SK-N-SH (cell line): ENCODE measurements at regions not wholly inside any gene's neighbourhood (a gene's known extent, or its start where the extent isn't known, plus 50 kb on each side); places are given as distances from the start of the nearest gene placed in this dataset.
"Not testable (repeated sequence)": the region's sequence is repeated elsewhere in the genome, so short reads cannot be mapped to it uniquely, and the experiment has no call there.

Source experiments
- CTCF ChIA-PET: fragments of 300-600, 350-600 bp; formaldehyde crosslinking; extraction: SDS; loops from one replicate; lab custom pipeline; 2021; lab: Yijun Ruan, JAX
- POLR2A ChIA-PET: fragments of 350-600 bp; sonication (Branson Sonifier 250); formaldehyde crosslinking; extraction: SDS; loops from one replicate; lab custom pipeline; 2020; ENCODE audit warnings: antibody characterized with exemption, inconsistent platforms; lab: Yijun Ruan, JAX
- DNase-seq: peaks from one replicate; pipeline ENCODE4 v3.0.0; 2012
- H2AFZ ChIP-seq: fragments of 200-600 bp; sonication (generic); 2 replicates; pipeline ENCODE4 v1.8.1; 2016; ENCODE audit warnings: antibody characterized with exemption, mild to moderate bottlenecking, low read depth
- H3F3A ChIP-seq: fragments of 200-600 bp; sonication (generic); replicated peaks from 2 replicates; pipeline ENCODE3; 2016; ENCODE audit warnings: antibody characterized with exemption, mild to moderate bottlenecking; ENCODE audit not compliant: insufficient read depth
- H3K27ac ChIP-seq, 2 experiments: fragments of 200-500 bp in 1 of 2; fragments of 200-600 bp in 1 of 2; sonication (Bioruptor generic) in 1 of 2; sonication (generic), shearing (Covaris generic) in 1 of 2; 2 replicates each; pipeline versions ENCODE4 v1.5.1 to v1.6.1; 2014 to 2016; ENCODE audit warnings: low read depth in 2 of 2, inconsistent platforms in 1 of 2, low read length in 1 of 2, mild to moderate bottlenecking in 1 of 2, mixed read lengths in 1 of 2
- H3K27me3 ChIP-seq: fragments of 200-600 bp; sonication (generic), shearing (Covaris generic); 2 replicates; pipeline ENCODE4 v1.6.1; 2016; ENCODE audit warnings: mixed run types; ENCODE audit not compliant: insufficient read depth
- H3K36me3 ChIP-seq, 2 experiments: fragments of 200-500 bp in 1 of 2; fragments of 200-600 bp in 1 of 2; sonication (Bioruptor generic) in 1 of 2; sonication (generic) in 1 of 2; replicated peaks in 1 of 2; 2 replicates each; pipeline versions ENCODE3 to v1.5.1; 2014 to 2016; ENCODE audit warnings: low read length in 1 of 2, mild to moderate bottlenecking in 1 of 2; ENCODE audit not compliant: insufficient read depth in 2 of 2, control insufficient read depth in 1 of 2
- H3K4me1 ChIP-seq, 2 experiments: fragments of 200-500 bp in 1 of 2; fragments of 200-600 bp in 1 of 2; sonication (Bioruptor generic) in 1 of 2; sonication (generic), shearing (Covaris generic) in 1 of 2; 2 replicates each; pipeline versions ENCODE4 v1.5.1 to v1.6.1; 2014 to 2016; ENCODE audit warnings: low read depth in 1 of 2, low read length in 1 of 2, mixed run types in 1 of 2; ENCODE audit not compliant: insufficient read depth in 2 of 2, control insufficient read depth in 1 of 2
- H3K4me2 ChIP-seq: fragments of 200-600 bp; sonication (generic), shearing (Covaris generic); 2 replicates; pipeline ENCODE4 v1.6.1; 2017; ENCODE audit warnings: mixed run types
- H3K4me3 ChIP-seq, 2 experiments: fragments of 200-500 bp in 1 of 2; fragments of 200-600 bp in 1 of 2; sonication (Bioruptor generic) in 1 of 2; sonication (generic), shearing (Covaris generic) in 1 of 2; 2 replicates each; pipeline versions ENCODE4 v1.5.1 to v1.8.1; 2014 to 2016; ENCODE audit warnings: low read depth in 2 of 2, inconsistent platforms in 1 of 2, low read length in 1 of 2, mild to moderate bottlenecking in 1 of 2, mixed read lengths in 1 of 2, moderate library complexity in 1 of 2
- H3K79me2 ChIP-seq: fragments of 200-600 bp; sonication (generic); 2 replicates; pipeline ENCODE4 v1.8.1; 2017; ENCODE audit warnings: mild to moderate bottlenecking; ENCODE audit not compliant: insufficient read depth
- H3K9ac ChIP-seq: fragments of 200-600 bp; sonication (generic); 2 replicates; pipeline ENCODE4 v1.6.1; 2017; ENCODE audit warnings: mixed run types
- H3K9me2 ChIP-seq: fragments of 200-600 bp; sonication (generic); 2 replicates; pipeline ENCODE4 v1.6.1; 2017; ENCODE audit warnings: mixed run types
- H3K9me3 ChIP-seq: fragments of 200-600 bp; sonication (generic); 2 replicates; pipeline ENCODE4 v1.6.1; 2017; ENCODE audit warnings: mixed run types, mild to moderate bottlenecking, moderate library complexity
- H4K20me1 ChIP-seq: fragments of 200-600 bp; sonication (generic); 2 replicates; pipeline ENCODE4 v1.6.1; 2017; ENCODE audit warnings: mild to moderate bottlenecking, mixed run types; ENCODE audit not compliant: insufficient read depth
- EZH2phosphoT487 ChIP-seq: fragments of 200-600 bp; sonication (generic); IDR thresholded peaks from 2 replicates; pipeline ENCODE4 v1.6.1; 2017; ENCODE audit warnings: low read depth, mixed run types, mild to moderate bottlenecking, antibody characterized with exemption, moderate library complexity, borderline replicate concordance
- WGBS: methylation state at CpG from one replicate; pipeline ENCODE4 v1.1.6; 2017; ENCODE audit warnings: low lambda C conversion rate; 5-methylcytosine and 5-hydroxymethylcytosine counted together

GRCh38 chr9:64813072-64813471, 471.9 kb downstream of the FOXD4L5 start:
- CTCF ChIA-PET, H3K27me3 ChIP-seq, H3K4me1 ChIP-seq, H3K79me2 ChIP-seq, H3K4me3 ChIP-seq, POLR2A ChIA-PET, H3K9me3 ChIP-seq, H3F3A ChIP-seq, H3K27ac ChIP-seq, DNase-seq, H3K9me2 ChIP-seq, H3K36me3 ChIP-seq, H3K9ac ChIP-seq, H4K20me1 ChIP-seq, H2AFZ ChIP-seq, H3K4me2 ChIP-seq: not testable (repeated sequence)

GRCh38 chr9:64778667-64779066, 506.3 kb downstream of the FOXD4L5 start:
- H3K9me3 ChIP-seq, H3K9ac ChIP-seq, CTCF ChIA-PET, H3K4me2 ChIP-seq, H2AFZ ChIP-seq, H3K4me3 ChIP-seq, DNase-seq, H4K20me1 ChIP-seq, H3K36me3 ChIP-seq, H3K27me3 ChIP-seq, H3K4me1 ChIP-seq, POLR2A ChIA-PET, H3K27ac ChIP-seq, H3K79me2 ChIP-seq, H3K9me2 ChIP-seq, H3F3A ChIP-seq: not testable (repeated sequence)
- WGBS, result no CpG with 5 or more reads among the region's 3 CpGs

DNA sequence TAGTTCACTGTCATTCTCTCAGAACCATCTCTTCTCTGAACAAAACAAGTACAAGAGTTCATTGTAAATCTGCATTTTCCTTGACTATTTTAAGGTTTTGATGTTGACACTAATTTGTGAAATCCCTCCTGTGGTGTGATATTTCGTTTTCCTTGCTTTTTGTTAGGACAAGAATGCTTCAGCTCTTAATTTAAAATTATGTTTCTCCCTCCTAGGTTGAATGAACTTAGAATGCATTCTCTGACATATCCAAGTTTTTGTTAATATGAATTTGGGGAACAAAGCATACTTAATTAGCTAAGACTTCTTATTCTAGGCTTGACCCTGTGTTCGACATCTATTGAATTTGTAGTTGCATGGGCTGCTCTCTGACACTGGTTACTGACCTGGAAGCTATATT, 508.7 kb downstream of the FOXD4L5 start:
- H2AFZ ChIP-seq, DNase-seq, H3K9me3 ChIP-seq, H3K27ac ChIP-seq, H3K4me1 ChIP-seq, H3K9me2 ChIP-seq, H3K79me2 ChIP-seq, H3K4me2 ChIP-seq, H3F3A ChIP-seq, H3K27me3 ChIP-seq, H4K20me1 ChIP-seq, H3K4me3 ChIP-seq, H3K9ac ChIP-seq, H3K36me3 ChIP-seq, CTCF ChIA-PET, POLR2A ChIA-PET: not testable (repeated sequence)
- WGBS, result 0% methylated on average over 1 of the region's 2 CpGs

- H3K27me3 ChIP-seq, H3K9me3 ChIP-seq, H3K4me3 ChIP-seq, H4K20me1 ChIP-seq, POLR2A ChIA-PET, H3K79me2 ChIP-seq, H3K4me1 ChIP-seq, CTCF ChIA-PET, H3K36me3 ChIP-seq, H3K4me2 ChIP-seq, H3K9ac ChIP-seq, H3K9me2 ChIP-seq, H2AFZ ChIP-seq, H3K27ac ChIP-seq, H3F3A ChIP-seq: not testable (repeated sequence)
- WGBS, result 5% methylated on average over 50 of the region's 72 CpGs
- DNase-seq, result peak; percentile 14
- peak; percentile 73; the same call in 1 of the 2 replicates for TF ChIP-seq EZH2phosphoT487
Observed at GRCh38 chr9:64774813-64775793, 509.9 kb downstream of the FOXD4L5 start.

DNA sequence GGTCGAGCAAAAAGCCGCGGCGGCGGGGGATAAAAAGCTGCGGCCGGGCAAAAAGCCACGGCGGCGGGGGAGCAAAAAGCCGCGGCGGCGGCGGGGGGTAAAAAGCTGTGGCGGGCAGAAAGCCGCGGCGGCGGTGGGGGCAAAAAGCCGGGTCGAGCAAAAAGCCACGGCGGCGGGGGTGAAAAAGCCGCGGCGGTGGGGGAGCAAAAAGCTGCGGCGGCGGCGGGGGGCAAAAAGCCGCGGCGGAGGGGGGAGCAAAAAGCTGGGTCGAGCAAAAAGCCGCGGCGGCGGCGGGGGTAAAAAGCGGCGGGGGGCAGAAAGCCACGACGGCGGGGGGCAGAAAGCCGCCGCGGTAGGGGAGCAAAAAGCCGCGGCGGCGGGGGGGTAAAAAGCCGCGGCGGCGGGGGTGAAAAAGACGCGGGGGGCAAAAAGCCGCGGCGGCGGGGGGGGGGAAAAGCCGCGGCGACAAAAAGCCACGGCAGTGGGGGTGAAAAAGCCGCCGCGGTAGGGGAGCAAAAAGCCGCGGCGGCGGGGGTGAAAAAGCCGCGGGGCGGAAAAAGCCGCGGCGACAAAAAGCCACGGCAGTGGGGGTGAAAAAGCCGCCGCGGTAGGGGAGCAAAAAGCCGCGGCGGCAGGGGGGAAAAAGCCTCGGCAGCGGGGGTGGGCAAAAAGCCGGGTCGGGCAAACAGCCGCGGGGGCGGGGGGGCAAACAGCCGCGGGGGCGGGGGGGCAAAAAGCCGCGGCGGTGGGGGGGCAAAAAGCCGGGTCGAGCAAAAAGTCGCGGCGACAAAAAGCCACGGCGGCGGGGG, 510.8 kb downstream of the FOXD4L5 start:
- H3K9me3 ChIP-seq, H3K27ac ChIP-seq, H2AFZ ChIP-seq, H3K9me2 ChIP-seq, H3K79me2 ChIP-seq, H3K4me2 ChIP-seq, H3K4me3 ChIP-seq, CTCF ChIA-PET, H3K36me3 ChIP-seq, H3K9ac ChIP-seq, H3K4me1 ChIP-seq, DNase-seq, H3F3A ChIP-seq, H4K20me1 ChIP-seq, POLR2A ChIA-PET, H3K27me3 ChIP-seq: not testable (repeated sequence)
- WGBS, result no CpG with 5 or more reads among the region's 108 CpGs
